ENCODE measurements at regions not wholly inside any gene's neighbourhood (a gene's known extent, or its start where the extent isn't known, plus 50 kb on each side); places are given as distances from the start of the nearest gene placed in this dataset.

DNA sequence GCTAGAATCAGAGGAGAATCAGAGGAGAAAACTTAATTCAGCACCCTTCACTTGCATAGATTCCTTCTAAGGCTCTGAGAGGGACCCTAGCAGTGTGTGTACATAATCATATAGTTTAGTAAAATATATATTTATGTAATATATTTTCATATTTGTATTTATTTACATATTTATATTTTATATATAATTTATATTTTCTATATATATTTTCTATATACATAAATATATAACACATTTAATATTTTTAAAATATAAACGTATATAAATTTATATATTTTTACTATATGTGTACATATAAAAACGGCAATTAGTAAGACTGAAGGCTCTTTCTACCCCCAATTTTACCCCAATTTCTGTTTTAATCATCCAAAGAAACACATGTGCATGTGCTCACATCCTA, 80.3 kb downstream of the NXPE2 start:
- H3K27ac Mint-ChIP-seq: no peak overlapping the region
- H3K4me1 Mint-ChIP-seq (ENCODE audit: unreplicated experiment): no peaks in the 10 kb centered on the region
- DNase-seq (ENCODE audit: extremely low spot score, unreplicated experiment): no peak
- no peaks in the 10 kb centered on the region for H3K27me3 Mint-ChIP-seq
- TF ChIP-seq, protein P1, sequence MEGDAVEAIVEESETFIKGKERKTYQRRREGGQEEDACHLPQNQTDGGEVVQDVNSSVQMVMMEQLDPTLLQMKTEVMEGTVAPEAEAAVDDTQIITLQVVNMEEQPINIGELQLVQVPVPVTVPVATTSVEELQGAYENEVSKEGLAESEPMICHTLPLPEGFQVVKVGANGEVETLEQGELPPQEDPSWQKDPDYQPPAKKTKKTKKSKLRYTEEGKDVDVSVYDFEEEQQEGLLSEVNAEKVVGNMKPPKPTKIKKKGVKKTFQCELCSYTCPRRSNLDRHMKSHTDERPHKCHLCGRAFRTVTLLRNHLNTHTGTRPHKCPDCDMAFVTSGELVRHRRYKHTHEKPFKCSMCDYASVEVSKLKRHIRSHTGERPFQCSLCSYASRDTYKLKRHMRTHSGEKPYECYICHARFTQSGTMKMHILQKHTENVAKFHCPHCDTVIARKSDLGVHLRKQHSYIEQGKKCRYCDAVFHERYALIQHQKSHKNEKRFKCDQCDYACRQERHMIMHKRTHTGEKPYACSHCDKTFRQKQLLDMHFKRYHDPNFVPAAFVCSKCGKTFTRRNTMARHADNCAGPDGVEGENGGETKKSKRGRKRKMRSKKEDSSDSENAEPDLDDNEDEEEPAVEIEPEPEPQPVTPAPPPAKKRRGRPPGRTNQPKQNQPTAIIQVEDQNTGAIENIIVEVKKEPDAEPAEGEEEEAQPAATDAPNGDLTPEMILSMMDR (conservative IDR thresholded peaks at IDR 0.05): no peak
- no peaks in the 10 kb centered on the region for H3K36me3 Mint-ChIP-seq
- no peaks in the 10 kb centered on the region for H3K9me3 Mint-ChIP-seq
- H3K4me3 Mint-ChIP-seq: no peak overlapping the region

DNA sequence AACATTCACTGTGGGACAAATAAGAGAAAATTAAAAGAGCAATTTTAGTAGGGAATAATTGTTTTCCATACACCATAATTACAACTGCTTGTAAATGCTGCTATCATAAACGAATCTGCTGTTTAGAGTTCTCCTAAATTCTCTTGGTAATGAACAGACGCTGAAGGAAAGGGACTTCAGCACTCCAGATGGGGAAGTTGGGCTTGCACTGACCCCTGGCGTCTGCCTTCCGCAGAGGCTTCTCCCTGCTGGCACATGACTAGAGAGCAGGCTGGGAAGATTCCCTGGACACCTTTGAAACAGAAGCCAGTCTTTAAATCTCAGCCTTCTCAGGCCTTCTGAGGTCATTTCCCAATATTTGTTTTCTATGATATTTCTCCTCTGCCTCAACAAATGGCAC, 84.1 kb downstream of the NXPE2 start:
- Mint-ChIP-seq H3K27ac (no peak overlapping the region), H3K36me3 (no peaks in the 10 kb centered on the region), H3K4me1 (ENCODE audit: unreplicated experiment) (no peaks in the 10 kb centered on the region), H3K9me3 (no peaks in the 10 kb centered on the region), H3K27me3 (peaks cover 15% of the 10 kb centered on the region), H3K4me3 (no peak overlapping the region)
- TF ChIP-seq, protein P1 (conservative IDR thresholded peaks at IDR 0.05): peak; percentile 86
- no peak for DNase-seq (ENCODE audit: extremely low spot score, unreplicated experiment)

DNA sequence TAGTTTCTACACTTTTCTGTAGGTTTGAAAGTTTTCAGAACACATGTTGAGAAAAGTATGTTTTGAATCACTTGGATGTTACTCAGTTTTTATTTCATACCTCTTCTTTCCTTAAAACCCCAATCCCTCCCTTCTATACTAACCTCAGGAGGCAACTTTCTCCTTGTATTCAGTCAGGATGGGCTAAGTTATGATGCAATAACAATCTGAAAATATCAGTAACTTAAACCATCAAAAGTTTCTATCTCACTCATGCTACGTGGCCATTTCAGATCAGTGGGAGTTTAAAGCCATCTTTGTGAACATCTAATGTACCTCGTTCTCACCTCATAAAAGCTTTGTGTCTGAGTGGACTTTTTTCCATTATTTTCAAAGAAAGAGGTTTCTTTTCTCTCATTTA, 86.2 kb downstream of the NXPE2 start:
- Mint-ChIP-seq H3K9me3 (no peaks in the 10 kb centered on the region), H3K4me3 (no peak overlapping the region), H3K27me3 (peaks cover 18% of the 10 kb centered on the region), H3K27ac (no peak overlapping the region), H3K4me1 (ENCODE audit: unreplicated experiment) (no peaks in the 10 kb centered on the region), H3K36me3 (no peaks in the 10 kb centered on the region)
- TF ChIP-seq, protein P1 (conservative IDR thresholded peaks at IDR 0.05): no peak
- no peak for DNase-seq (ENCODE audit: extremely low spot score, unreplicated experiment)

DNA sequence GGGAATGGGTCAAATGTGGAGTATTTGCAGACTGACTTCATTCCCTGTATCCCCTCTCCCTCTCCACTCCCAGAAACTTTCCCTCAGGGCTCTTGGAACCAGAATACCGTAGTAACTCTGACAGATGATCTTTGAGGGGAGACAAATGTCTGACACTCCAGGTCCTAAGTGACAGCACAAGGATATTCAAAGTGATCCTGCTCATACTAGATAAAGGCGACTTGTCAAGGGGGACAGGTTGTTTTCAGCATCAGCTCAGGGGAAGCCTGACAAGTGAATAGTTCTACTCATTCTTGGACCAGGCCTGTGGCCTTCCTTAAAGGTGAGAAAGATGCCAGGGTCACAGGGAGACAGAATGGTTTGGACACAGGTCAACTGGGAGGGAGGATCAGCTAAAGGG, 92.8 kb downstream of the NXPE2 start:
- Mint-ChIP-seq H3K27me3 (peaks cover 53% of the 10 kb centered on the region), H3K9me3 (no peaks in the 10 kb centered on the region), H3K27ac (no peak overlapping the region), H3K4me3 (no peak overlapping the region), H3K36me3 (no peaks in the 10 kb centered on the region), H3K4me1 (ENCODE audit: unreplicated experiment) (peaks cover 11% of the 10 kb centered on the region)
- no peak for DNase-seq (ENCODE audit: extremely low spot score, unreplicated experiment)
- TF ChIP-seq, protein P1 (conservative IDR thresholded peaks at IDR 0.05): no peak

DNA sequence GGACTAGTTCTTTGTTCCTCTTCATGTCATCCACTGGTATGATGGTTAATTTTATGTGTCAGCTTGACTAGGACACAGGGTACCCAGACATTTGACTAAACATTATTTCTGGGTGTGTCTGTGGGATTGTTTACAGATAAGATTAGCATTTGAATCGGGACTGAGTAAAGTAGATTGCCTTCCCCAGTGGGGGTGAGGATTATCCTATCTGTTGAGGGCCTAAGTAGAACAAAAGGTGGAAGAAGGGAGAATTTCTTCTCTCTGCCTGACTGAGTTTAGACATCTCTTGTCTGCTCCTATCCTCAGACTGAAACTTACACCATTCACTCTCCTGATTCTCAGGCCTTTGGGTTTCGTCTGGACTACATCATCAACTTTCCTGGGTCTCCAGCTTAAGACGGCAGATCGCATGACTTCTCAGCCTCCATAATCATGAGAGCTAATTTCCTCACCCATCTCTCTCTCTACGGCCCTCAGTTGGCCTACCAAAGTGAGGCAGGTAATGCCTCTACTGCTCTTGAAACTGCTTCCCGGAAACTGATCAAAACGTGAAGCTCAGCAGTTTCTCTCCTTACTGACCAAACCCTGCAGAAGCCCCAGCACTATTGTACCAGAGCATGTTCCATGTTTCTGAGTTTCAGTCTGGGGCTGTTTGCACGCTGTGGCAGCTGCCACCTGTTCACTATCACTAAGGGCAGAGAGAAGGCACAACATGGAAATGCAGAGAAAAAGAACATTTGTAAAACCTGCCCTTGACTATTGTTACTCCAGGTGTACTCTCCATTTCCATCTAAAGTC, 95.4 kb downstream of the NXPE2 start:
- H3K9me3 Mint-ChIP-seq: no peaks in the 10 kb centered on the region
- H3K4me1 Mint-ChIP-seq (ENCODE audit: unreplicated experiment): peaks cover 11% of the 10 kb centered on the region
- no peak overlapping the region for H3K4me3 Mint-ChIP-seq
- no peak for DNase-seq (ENCODE audit: extremely low spot score, unreplicated experiment)
- H3K27me3 Mint-ChIP-seq: peaks cover 60% of the 10 kb centered on the region
- H3K27ac Mint-ChIP-seq: no peak overlapping the region
- TF ChIP-seq, protein P1 (conservative IDR thresholded peaks at IDR 0.05): no peak
- no peaks in the 10 kb centered on the region for H3K36me3 Mint-ChIP-seq
